Gastrocnemius medialis (tissue), 4 donors: ENCODE measurements at regions not wholly inside any gene's neighbourhood (a gene's known extent, or its start where the extent isn't known, plus 50 kb on each side); places are given as distances from the start of the nearest gene placed in this dataset.
"Not testable (repeated sequence)": the region's sequence is repeated elsewhere in the genome, so short reads cannot be mapped to it uniquely, and the experiment has no call there.

Experiments used
- ATAC-seq, 2 donors: fragments of 150-250 bp; one replicate each; pipeline ENCODE4 v1.9.1; 2016
- DNase-seq, 2 donors: peaks; one replicate each; pipeline ENCODE4 v3.0.0-alpha.2; 2019
- H3K27ac ChIP-seq, 4 donors: fragments of 200-600 bp; sonication (generic); 1 replicate in 1 of 4; 2 replicates in 3 of 4; pipeline ENCODE4 v1.5.1; 2016 to 2018; ENCODE audit warnings: mild to moderate bottlenecking in 2 of 4, moderate library complexity in 1 of 4
- H3K27me3 ChIP-seq, 3 donors: fragments of 200-600 bp; sonication (generic) in 2 of 3; 1 replicate in 1 of 3; 2 replicates in 2 of 3; pipeline versions ENCODE4 v1.5.1 to v1.6.0; 2016 to 2019; ENCODE audit warnings: mild to moderate bottlenecking in 1 of 3, moderate library complexity in 1 of 3
- H3K36me3 ChIP-seq, 2 donors: fragments of 200-600 bp; sonication (generic) in 1 of 2; one replicate each; pipeline ENCODE4 v1.5.1; 2017 to 2018
- H3K4me1 ChIP-seq, 2 donors: fragments of 200-600 bp; sonication (generic) in 1 of 2; one replicate each; pipeline ENCODE4 v1.5.1; 2016 to 2017; ENCODE audit warnings: mild to moderate bottlenecking in 2 of 2
- H3K4me3 ChIP-seq, 4 donors: fragments of 200-600 bp; sonication (generic) in 3 of 4; 1 replicate in 1 of 4; 2 replicates in 3 of 4; pipeline ENCODE4 v1.5.1; 2016 to 2019; ENCODE audit warnings: mild to moderate bottlenecking in 2 of 4
- H3K9me3 ChIP-seq, 3 donors: fragments of 200-600 bp; sonication (generic) in 2 of 3; 1 replicate in 1 of 3; 2 replicates in 2 of 3; pipeline ENCODE4 v1.5.1; 2016 to 2019
- CTCF ChIP-seq, 5 experiments: fragments of 450-650 bp in 3 of 5; fragments of 200-600 bp in 2 of 5; sonication (generic) in 2 of 5; IDR thresholded peaks in 4 of 5; conservative IDR thresholded peaks in 1 of 5; 1 replicate in 4 of 5; 2 replicates in 1 of 5; pipeline ENCODE4 v1.5.1; 2016 to 2019; ENCODE audit warnings: antibody characterized with exemption in 5 of 5, mild to moderate bottlenecking in 3 of 5, moderate library complexity in 3 of 5
- POLR2A ChIP-seq, 2 donors: fragments of 450-650 bp; IDR thresholded peaks; one replicate each; pipeline ENCODE4 v1.6.1; 2017; ENCODE audit warnings: antibody characterized with exemption in 2 of 2, mild to moderate bottlenecking in 2 of 2, moderate library complexity in 2 of 2
- in situ Hi-C, 4 donors: fragments of 200-750 bp; cut with MboI; loops; one replicate each; pipeline versions ENCODE4 v1.15.0 to v1.8.0; 2017; ENCODE audit warnings: low sequenced_read_pairs in 4 of 4
- intact Hi-C: fragments of 100-400 bp; cut with DNase I; formaldehyde crosslinking; loops from one replicate; pipeline ENCODE4 v1.15.1; 2023; ENCODE audit warnings: low total_unique reads

DNA sequence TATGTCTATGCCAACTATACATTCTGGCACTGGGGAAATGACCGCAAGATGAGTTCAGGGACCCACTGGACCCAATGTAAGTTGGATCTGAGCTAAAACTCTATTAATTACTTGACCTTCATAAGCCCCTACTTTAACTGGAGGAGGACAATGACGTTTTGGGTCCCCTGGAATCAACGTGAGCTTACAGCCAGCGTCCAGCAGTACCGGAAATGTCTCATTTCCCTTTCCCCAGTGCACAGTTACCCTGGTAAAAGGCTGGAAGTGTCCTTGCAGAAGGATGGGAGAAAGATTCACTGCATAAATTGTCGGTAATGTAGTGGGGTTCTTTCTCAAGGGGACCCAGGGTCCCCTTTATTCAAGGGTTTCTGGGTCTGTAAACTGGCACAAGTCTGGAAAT, 1297.6 kb upstream of the ACVR2A start:
- Histone ChIP-seq H3K27ac (no peak overlapping the region), H3K36me3 (no peaks in the 10 kb centered on the region), H3K27me3 (no peaks in the 10 kb centered on the region), H3K9me3 (no peaks in the 10 kb centered on the region), H3K4me3 (no peak overlapping the region), H3K4me1 (no peaks in the 10 kb centered on the region)
- no peak for TF ChIP-seq CTCF (IDR thresholded peaks at IDR 0.05 in 4 of 5, conservative IDR thresholded peaks at IDR 0.05 in 1 of 5)
- TF ChIP-seq POLR2A (IDR thresholded peaks at IDR 0.05): no peak
- ATAC-seq (no peak), DNase-seq (no peak)
- in situ Hi-C loops: no loop called here
- intact Hi-C loops: no loop called here

DNA sequence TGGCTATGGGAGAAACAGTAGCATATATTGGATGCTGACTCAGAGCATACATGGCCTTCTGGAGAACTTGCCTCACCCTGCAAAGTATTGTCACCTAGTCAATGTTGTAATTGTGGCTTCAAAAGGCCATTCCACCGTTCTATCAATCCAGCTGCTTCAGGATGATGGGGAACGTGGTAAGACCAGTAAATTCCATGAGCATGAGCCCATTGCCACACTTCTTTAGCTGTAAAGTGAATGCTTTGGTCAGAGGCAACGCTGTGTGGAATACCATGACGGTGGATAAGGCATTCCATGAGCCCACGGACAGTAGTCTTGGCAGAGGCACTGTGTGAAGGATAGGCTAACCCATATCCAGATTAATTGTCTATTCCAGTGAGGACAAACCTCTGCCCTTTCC, 1300.1 kb upstream of the ACVR2A start:
- H3K9me3 ChIP-seq: no peaks in the 10 kb centered on the region
- no peaks in the 10 kb centered on the region for H3K27me3 ChIP-seq
- TF ChIP-seq CTCF (IDR thresholded peaks at IDR 0.05 in 4 of 5, conservative IDR thresholded peaks at IDR 0.05 in 1 of 5) (no peak), POLR2A (IDR thresholded peaks at IDR 0.05) (no peak)
- in situ Hi-C loops (no loop called here), intact Hi-C loops (no loop called here)
- DNase-seq: no peak
- no peak for ATAC-seq
- H3K4me3 ChIP-seq: no peak overlapping the region
- H3K36me3 ChIP-seq: no peaks in the 10 kb centered on the region
- no peak overlapping the region for H3K27ac ChIP-seq
- no peaks in the 10 kb centered on the region for H3K4me1 ChIP-seq

DNA sequence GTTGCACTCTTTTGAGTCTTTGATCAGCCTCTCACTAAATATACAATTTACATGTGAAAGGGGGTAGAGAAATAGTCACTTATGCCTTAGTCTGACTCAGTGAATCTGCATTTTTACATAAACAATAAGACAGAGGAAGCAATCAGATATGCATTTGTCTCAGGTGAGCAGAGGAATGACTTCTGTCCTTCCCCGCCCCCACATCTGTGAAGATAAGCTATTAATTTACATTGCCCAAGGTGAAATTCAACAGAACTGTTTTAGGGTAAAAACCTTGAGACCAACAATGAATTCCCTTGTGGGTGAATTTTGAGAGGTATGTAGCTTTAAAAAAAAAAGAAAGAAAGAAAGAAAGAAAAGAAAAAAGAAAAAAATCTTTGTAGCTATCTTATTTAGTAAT, 1302.9 kb upstream of the ACVR2A start:
- TF ChIP-seq CTCF (IDR thresholded peaks at IDR 0.05 in 4 of 5, conservative IDR thresholded peaks at IDR 0.05 in 1 of 5): no peak
- no peak for TF ChIP-seq POLR2A (IDR thresholded peaks at IDR 0.05)
- DNase-seq: no peak
- in situ Hi-C loops: no loop called here
- no peaks in the 10 kb centered on the region for H3K27me3 ChIP-seq
- H3K4me3 ChIP-seq: no peak overlapping the region
- intact Hi-C loops: no loop called here
- H3K27ac ChIP-seq: no peak overlapping the region
- no peaks in the 10 kb centered on the region for H3K4me1 ChIP-seq
- no peak for ATAC-seq
- H3K9me3 ChIP-seq: no peaks in the 10 kb centered on the region
- H3K36me3 ChIP-seq: no peaks in the 10 kb centered on the region

DNA sequence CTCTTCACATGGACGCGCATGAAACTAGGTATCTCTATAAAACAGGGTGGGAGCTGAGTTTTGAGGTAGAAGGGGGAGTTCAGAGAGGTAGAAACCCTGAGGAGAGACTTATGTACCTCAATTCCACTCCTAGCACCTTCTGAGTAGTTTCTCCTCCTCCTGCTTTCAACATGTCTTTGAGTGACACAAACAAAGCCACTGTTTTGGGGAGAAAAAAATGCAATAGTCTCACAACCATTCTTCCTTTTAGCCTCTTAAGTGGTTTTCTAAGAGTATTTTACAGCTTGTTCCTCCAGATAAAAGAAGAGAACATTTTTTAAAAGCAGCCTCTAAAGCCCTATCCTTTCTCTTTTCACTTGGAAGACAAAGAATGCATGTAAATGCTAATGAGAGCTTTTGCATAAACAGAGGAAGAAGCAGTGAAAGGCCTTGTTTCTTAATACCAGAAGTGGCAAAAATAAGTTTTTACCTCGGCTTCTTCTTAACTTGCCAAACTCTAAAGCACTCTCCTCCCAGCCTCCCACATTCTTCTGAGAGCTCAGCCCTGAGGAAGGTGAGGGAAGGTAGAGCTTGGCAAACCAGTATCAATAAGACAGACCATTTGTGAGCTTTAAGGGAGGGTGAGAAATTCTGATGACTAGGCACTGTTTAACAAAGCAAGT, 1304.4 kb upstream of the ACVR2A start:
- intact Hi-C loops: no loop called here
- Histone ChIP-seq H3K4me1 (no peaks in the 10 kb centered on the region), H3K9me3 (no peaks in the 10 kb centered on the region), H3K36me3 (no peaks in the 10 kb centered on the region), H3K4me3 (no peak overlapping the region), H3K27ac (no peak overlapping the region), H3K27me3 (no peaks in the 10 kb centered on the region)
- no peak for DNase-seq
- in situ Hi-C loops: no loop called here
- ATAC-seq: no peak
- TF ChIP-seq POLR2A (IDR thresholded peaks at IDR 0.05) (no peak), CTCF (IDR thresholded peaks at IDR 0.05 in 4 of 5, conservative IDR thresholded peaks at IDR 0.05 in 1 of 5) (no peak)

DNA sequence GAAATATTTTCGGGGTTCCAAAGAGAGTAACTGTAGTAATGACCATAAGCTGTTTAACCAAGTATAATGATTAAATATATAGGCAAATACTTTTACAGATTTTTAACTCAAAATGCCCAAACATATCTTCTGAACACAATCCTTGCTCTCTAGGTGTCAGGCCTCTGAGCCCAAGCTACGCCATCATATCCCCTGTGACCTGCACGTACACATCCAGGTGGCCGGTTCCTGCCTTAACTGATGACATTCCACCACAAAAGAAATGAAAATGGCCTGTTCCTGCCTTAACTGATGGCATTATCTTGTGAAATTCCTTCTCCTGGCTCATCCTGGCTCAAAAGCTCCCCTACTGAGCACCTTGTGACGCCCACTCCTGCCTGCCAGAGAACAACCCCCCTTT, 1305.1 kb upstream of the ACVR2A start:
- H3K9me3 ChIP-seq, H3K27ac ChIP-seq, H3K27me3 ChIP-seq, H3K36me3 ChIP-seq, in situ Hi-C loops, DNase-seq, intact Hi-C loops, H3K4me3 ChIP-seq, H3K4me1 ChIP-seq, ATAC-seq: not testable (repeated sequence)
